ENCODE measurements at regions not wholly inside any gene's neighbourhood (a gene's known extent, or its start where the extent isn't known, plus 50 kb on each side); places are given as distances from the start of the nearest gene placed in this dataset.

DNA sequence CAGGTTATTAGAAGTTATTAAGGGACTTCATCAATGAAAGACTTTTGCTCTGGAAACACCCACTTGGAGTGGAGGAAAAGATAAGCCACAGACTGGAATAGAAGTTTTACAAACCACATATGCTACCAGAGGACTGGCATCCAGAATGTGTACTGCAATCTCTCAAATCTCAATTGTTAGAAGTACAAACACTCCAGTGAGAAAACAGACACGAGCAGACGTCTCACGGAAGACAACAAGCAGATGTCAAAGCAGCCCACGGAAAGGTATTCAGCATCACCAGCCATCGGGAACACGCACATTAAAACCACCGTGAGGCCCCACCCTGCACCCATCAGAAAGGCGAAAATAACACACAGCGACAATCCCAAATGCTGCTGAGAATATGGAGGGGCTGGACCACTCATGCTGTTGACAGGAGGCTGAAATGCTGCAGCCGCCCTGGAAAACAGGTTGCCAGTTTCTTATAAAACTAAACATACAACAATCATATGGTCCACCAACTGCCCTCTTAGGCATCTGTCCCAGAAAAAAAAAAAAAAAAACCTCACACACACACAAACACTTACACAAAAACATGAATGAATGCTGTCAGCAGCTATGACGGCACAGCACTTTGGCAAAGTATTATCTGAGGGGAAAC is 131.9 kb upstream of the SFSWAP start:
- TF ChIP-seq FOXM1 (IDR thresholded peaks at IDR 0.05; ENCODE audit: borderline replicate concordance), result no peak
- TF ChIP-seq, protein P1, sequence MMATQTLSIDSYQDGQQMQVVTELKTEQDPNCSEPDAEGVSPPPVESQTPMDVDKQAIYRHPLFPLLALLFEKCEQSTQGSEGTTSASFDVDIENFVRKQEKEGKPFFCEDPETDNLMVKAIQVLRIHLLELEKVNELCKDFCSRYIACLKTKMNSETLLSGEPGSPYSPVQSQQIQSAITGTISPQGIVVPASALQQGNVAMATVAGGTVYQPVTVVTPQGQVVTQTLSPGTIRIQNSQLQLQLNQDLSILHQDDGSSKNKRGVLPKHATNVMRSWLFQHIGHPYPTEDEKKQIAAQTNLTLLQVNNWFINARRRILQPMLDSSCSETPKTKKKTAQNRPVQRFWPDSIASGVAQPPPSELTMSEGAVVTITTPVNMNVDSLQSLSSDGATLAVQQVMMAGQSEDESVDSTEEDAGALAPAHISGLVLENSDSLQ (IDR thresholded peaks at IDR 0.05), result no peak
- no peak for TF ChIP-seq NFRKB (IDR thresholded peaks at IDR 0.05)
- TF ChIP-seq LEF1 (IDR thresholded peaks at IDR 0.05; ENCODE audit: borderline replicate concordance), result no peak
- TF ChIP-seq FOXA1 (IDR thresholded peaks at IDR 0.05), result no peak
- TF ChIP-seq SP1 (IDR thresholded peaks at IDR 0.05), result no peak
- no peak for TF ChIP-seq CTBP1 (IDR thresholded peaks at IDR 0.05; ENCODE audit: borderline replicate concordance)
- no peak for TF ChIP-seq ZNF384 (IDR thresholded peaks at IDR 0.05)
- TF ChIP-seq TARDBP (IDR thresholded peaks at IDR 0.05), result no peak
- TF ChIP-seq ELF4 (IDR thresholded peaks at IDR 0.05), result no peak
- no peak for TF ChIP-seq BHLHE40 (IDR thresholded peaks at IDR 0.05; ENCODE audit: borderline replicate concordance)
- no peak for TF ChIP-seq FOXK2 (IDR thresholded peaks at IDR 0.05)
- no peak for TF ChIP-seq HDGF (IDR thresholded peaks at IDR 0.05; ENCODE audit: borderline replicate concordance)
- no peak for TF ChIP-seq SUZ12 (IDR thresholded peaks at IDR 0.05)
- no peak for TF ChIP-seq ARNT (IDR thresholded peaks at IDR 0.05)
- TF ChIP-seq L3MBTL2 (conservative IDR thresholded peaks at IDR 0.05), result no peak
- DNase-seq (ENCODE audit: extremely low spot score), result no peak
- POLR2A ChIA-PET, result no interaction called here
- CTCF ChIA-PET, result no interaction called here

DNA sequence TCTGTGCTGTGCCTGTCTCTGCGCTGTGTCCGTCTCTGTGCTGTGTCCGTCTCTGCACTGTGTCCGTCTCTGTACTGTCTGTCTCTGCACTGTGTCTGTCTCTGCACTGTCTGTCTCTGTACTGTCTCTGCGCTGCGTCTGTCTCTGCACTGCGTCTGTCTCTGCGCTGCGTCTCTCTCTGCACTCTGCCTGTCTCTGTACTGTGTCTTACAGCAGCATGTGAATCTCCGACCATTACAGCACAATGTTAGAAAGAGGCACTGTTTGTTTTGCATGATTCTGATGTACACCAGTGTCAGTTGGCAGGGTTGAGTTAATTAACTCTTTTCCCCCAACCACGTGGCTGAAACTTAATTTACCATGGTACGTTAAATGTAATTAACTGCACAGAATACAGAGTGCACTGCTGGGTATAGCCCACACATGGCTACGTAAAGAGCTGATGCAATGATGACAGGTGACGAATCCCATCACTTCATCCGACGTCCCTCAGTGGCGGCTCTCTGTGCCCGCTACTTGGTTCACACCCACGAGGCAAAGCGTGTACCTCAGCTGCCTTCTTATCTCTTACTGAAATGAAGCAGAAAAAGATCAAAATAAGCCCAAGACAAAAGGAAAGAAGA is 127.7 kb upstream of the SFSWAP start:
- ChIA-PET POLR2A (no interaction called here), CTCF (no interaction called here)
- no peak for DNase-seq (ENCODE audit: extremely low spot score)
- TF ChIP-seq L3MBTL2 (conservative IDR thresholded peaks at IDR 0.05) (peak; percentile 32), NFRKB (IDR thresholded peaks at IDR 0.05) (no peak)

DNA sequence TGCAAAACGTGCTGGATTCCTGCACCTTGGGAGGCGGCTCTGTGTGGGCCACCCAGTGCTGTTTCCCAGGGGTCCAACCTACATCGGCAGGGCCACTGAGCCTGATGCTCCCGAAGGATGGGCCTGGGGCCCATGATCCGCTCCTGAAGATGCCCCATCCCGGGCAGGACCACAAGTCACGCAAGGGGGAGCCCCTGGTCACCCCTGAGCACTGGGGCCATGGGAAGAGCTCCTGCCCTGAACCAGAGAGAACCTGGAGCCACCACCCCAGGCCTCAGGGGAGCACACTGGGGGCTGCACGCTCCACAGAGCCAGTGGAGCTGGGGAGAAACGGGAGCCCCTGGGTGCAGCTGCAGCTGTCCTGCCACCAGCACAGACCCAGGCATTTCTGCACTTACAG is 124.6 kb upstream of the SFSWAP start:
- DNase-seq (ENCODE audit: extremely low spot score), result no peak
- CTCF ChIA-PET, result no interaction called here
- no peak for TF ChIP-seq HDGF (IDR thresholded peaks at IDR 0.05; ENCODE audit: borderline replicate concordance)
- no peak for TF ChIP-seq LEF1 (IDR thresholded peaks at IDR 0.05; ENCODE audit: borderline replicate concordance)
- no peak for TF ChIP-seq FOXA1 (IDR thresholded peaks at IDR 0.05)
- TF ChIP-seq CTBP1 (IDR thresholded peaks at IDR 0.05; ENCODE audit: borderline replicate concordance), result no peak
- POLR2A ChIA-PET, result no interaction called here

DNA sequence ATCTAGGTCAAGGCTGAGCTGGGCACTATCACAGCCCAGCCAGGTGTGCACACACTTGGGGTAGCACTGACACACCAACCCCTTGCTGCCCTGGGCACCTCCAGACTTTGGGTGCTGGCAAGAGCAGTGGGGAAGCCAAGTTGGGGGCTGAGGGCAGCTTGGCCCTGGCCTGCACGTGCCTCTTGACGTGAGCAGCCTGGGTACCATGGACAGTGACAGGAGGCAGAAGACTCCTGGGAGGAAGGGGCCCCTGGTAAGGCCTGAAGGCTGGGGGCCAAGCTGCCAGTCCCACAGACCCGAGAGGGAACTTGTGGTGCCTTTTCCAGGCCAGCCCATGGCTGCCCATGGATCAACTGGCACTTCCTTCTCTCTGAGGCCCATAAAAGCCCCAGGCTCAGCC is 124.1 kb upstream of the SFSWAP start:
- TF ChIP-seq TARDBP (IDR thresholded peaks at IDR 0.05), result no peak
- TF ChIP-seq FOXA1 (IDR thresholded peaks at IDR 0.05), result no peak
- TF ChIP-seq FOXM1 (IDR thresholded peaks at IDR 0.05; ENCODE audit: borderline replicate concordance), result no peak
- TF ChIP-seq ARNT (IDR thresholded peaks at IDR 0.05), result no peak
- DNase-seq (ENCODE audit: extremely low spot score), result no peak
- ChIA-PET POLR2A (no interaction called here), CTCF (no interaction called here)

DNA sequence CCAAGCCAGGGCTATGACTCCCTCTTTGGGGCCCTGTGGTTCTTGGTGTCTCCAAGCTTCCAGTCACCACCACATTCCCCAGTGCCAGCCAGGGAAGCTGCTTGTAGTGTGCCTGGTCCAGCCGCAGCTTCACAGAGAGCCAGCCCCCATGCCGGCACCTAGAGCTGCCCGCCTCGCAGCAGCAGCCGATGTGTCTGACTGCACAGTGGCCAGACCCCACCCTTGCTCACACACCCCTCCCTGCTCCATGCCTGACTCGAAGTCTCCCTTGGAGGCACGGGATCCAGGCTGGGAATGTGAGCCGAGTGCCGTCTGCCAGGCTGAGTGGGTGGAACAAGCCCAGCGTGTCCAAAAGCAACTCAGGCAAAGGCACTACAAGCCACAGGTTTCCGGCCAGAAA is 123.3 kb upstream of the SFSWAP start:
- DNase-seq (ENCODE audit: extremely low spot score), result no peak
- no peak for TF ChIP-seq TARDBP (IDR thresholded peaks at IDR 0.05)
- no peak for TF ChIP-seq BHLHE40 (IDR thresholded peaks at IDR 0.05; ENCODE audit: borderline replicate concordance)
- TF ChIP-seq ELF4 (IDR thresholded peaks at IDR 0.05), result no peak
- TF ChIP-seq ZNF384 (IDR thresholded peaks at IDR 0.05), result no peak
- no peak for TF ChIP-seq NFRKB (IDR thresholded peaks at IDR 0.05)
- TF ChIP-seq ARNT (IDR thresholded peaks at IDR 0.05), result no peak
- no peak for TF ChIP-seq SP1 (IDR thresholded peaks at IDR 0.05)
- TF ChIP-seq FOXM1 (IDR thresholded peaks at IDR 0.05; ENCODE audit: borderline replicate concordance), result no peak
- TF ChIP-seq FOXK2 (IDR thresholded peaks at IDR 0.05), result no peak
- TF ChIP-seq CTBP1 (IDR thresholded peaks at IDR 0.05; ENCODE audit: borderline replicate concordance), result no peak
- TF ChIP-seq LEF1 (IDR thresholded peaks at IDR 0.05; ENCODE audit: borderline replicate concordance), result no peak
- TF ChIP-seq, protein P1 (IDR thresholded peaks at IDR 0.05), result no peak
- TF ChIP-seq SUZ12 (IDR thresholded peaks at IDR 0.05), result no peak
- no peak for TF ChIP-seq HDGF (IDR thresholded peaks at IDR 0.05; ENCODE audit: borderline replicate concordance)
- no peak for TF ChIP-seq FOXA1 (IDR thresholded peaks at IDR 0.05)
- no peak for TF ChIP-seq L3MBTL2 (conservative IDR thresholded peaks at IDR 0.05)
- CTCF ChIA-PET, result no interaction called here
- POLR2A ChIA-PET, result no interaction called here

DNA sequence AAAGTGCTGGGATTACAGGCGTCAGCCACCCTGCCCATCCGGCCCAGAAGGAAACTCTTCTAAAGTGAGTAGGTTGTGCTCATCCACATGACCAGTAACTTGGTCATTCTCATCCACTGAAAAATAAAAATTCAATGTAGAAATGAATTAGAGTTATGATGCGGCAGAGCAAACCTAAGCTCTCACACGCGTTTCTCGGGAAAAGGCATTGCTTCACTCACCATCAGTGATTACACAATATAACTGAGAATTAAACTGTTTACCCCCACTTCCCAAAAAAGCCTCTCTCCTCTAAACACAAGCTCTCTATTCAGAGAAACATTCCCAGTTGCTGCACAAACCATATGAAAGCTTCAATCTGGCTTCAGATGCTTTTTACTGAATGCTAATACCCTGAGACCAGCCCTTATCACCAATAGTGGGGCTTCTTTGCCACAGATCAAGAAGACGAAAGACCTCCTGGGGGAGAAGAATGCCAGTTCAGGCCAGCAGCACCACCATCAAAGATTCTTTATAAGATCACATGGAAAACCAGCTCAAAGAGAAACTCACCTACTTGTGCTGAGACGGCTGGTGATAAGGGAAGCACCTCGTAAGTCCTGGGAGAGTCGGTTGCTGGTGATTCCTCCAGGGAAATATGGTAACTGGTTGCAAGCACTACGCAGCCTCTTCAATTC is 121.5 kb upstream of the SFSWAP start:
- DNase-seq (ENCODE audit: extremely low spot score), result no peak
- TF ChIP-seq SUZ12 (IDR thresholded peaks at IDR 0.05) (no peak), FOXK2 (IDR thresholded peaks at IDR 0.05) (no peak), FOXA1 (IDR thresholded peaks at IDR 0.05) (no peak), FOXM1 (IDR thresholded peaks at IDR 0.05; ENCODE audit: borderline replicate concordance) (no peak), ARNT (IDR thresholded peaks at IDR 0.05) (no peak), L3MBTL2 (conservative IDR thresholded peaks at IDR 0.05) (no peak), NFRKB (IDR thresholded peaks at IDR 0.05) (no peak), ELF4 (IDR thresholded peaks at IDR 0.05) (no peak), HDGF (IDR thresholded peaks at IDR 0.05; ENCODE audit: borderline replicate concordance) (no peak), TARDBP (IDR thresholded peaks at IDR 0.05) (no peak)
- TF ChIP-seq, protein P1 (IDR thresholded peaks at IDR 0.05), result no peak
- ChIA-PET CTCF (no interaction called here), POLR2A (no interaction called here)
